PC-3 (cell line): ENCODE measurements at regions not wholly inside any gene's neighbourhood (a gene's known extent, or its start where the extent isn't known, plus 50 kb on each side); places are given as distances from the start of the nearest gene placed in this dataset.

Source experiments
- ATAC-seq: fragments of 200-7000 bp; cut with Tn5 transposase; 2 replicates; pipeline ENCODE4 v1.9.1; 2020; ENCODE audit warnings: mild to moderate bottlenecking, moderate library complexity
- BruUV-seq: library from RNA; stranded (reverse); fragments of 400-500 nt; replicated peaks from 2 replicates; lab custom pipeline; 2021; lab: Mats Ljungman, UMichigan
- CTCF ChIA-PET: fragments of 300-600 bp; sonication (Branson Sonifier 250); formaldehyde crosslinking; loops from one replicate; lab custom pipeline; 2022; ENCODE audit warnings: antibody characterized with exemption; lab: Charles Lee
- POLR2A ChIA-PET: fragments of 300-600 bp; sonication (Branson Sonifier 250); formaldehyde crosslinking; loops from one replicate; lab custom pipeline; 2022; ENCODE audit warnings: antibody characterized with exemption; ENCODE audit not compliant: unreplicated experiment; lab: Charles Lee
- DNase-seq: peaks from one replicate; pipeline ENCODE4 v3.0.0-alpha.2; 2015
- H2AFZ ChIP-seq: fragments of 300-600 bp; sonication (generic); 2 replicates; pipeline ENCODE4 v1.6.0; 2016; ENCODE audit warnings: antibody characterized with exemption, low read length
- H3F3A ChIP-seq: fragments of 300-600 bp; sonication (generic); one replicate; pipeline ENCODE4 v1.6.0; 2017; ENCODE audit warnings: antibody characterized with exemption, low read length, control low read depth, mild to moderate bottlenecking; ENCODE audit not compliant: unreplicated experiment
- H3K27ac ChIP-seq: fragments of 300-600 bp; sonication (generic); 2 replicates; pipeline ENCODE4 v1.5.1; 2016; ENCODE audit warnings: mild to moderate bottlenecking, low read length
- H3K27me3 ChIP-seq: fragments of 300-600 bp; sonication (generic); 2 replicates; pipeline ENCODE4 v1.6.1; 2016; ENCODE audit warnings: low read length, mixed read lengths
- H3K36me3 ChIP-seq: fragments of 300-600 bp; sonication (generic); 2 replicates; pipeline ENCODE4 v1.6.1; 2016; ENCODE audit warnings: low read depth, mixed run types, low read length, mixed read lengths
- H3K4me1 ChIP-seq: fragments of 300-600 bp; sonication (generic); 2 replicates; pipeline ENCODE4 v1.5.1; 2016; ENCODE audit warnings: low read length; ENCODE audit not compliant: insufficient read depth
- H3K4me2 ChIP-seq: fragments of 300-600 bp; sonication (generic); 2 replicates; pipeline ENCODE4 v1.6.0; 2016; ENCODE audit warnings: low read length
- H3K4me3 ChIP-seq: fragments of 300-600 bp; sonication (generic); 2 replicates; pipeline ENCODE4 v1.5.1; 2016; ENCODE audit warnings: mild to moderate bottlenecking, low read length, mixed read lengths
- H3K79me2 ChIP-seq: fragments of 300-600 bp; sonication (generic); 2 replicates; pipeline ENCODE4 v1.6.1; 2017; ENCODE audit warnings: low read length, mixed read lengths
- H3K9ac ChIP-seq: fragments of 300-600 bp; sonication (generic); 2 replicates; pipeline ENCODE4 v1.6.0; 2016; ENCODE audit warnings: mild to moderate bottlenecking, low read length
- H3K9me2 ChIP-seq: fragments of 300-600 bp; sonication (generic); replicated peaks from 2 replicates; pipeline ENCODE4 v1.6.1; 2016; ENCODE audit warnings: mixed run types, low read length, mixed read lengths
- H3K9me3 ChIP-seq: fragments of 300-600 bp; sonication (generic); 2 replicates; pipeline ENCODE4 v1.6.1; 2016; ENCODE audit warnings: low read length, mixed read lengths
- H4K20me1 ChIP-seq: fragments of 300-600 bp; sonication (generic); 2 replicates; pipeline ENCODE4 v1.6.1; 2016; ENCODE audit warnings: low read length, mixed read lengths
- CTCF ChIP-seq: fragments of 300-600 bp; sonication (generic); conservative IDR thresholded peaks from 2 replicates; pipeline ENCODE4 v1.5.1; 2017; ENCODE audit warnings: antibody characterized with exemption, low read depth, mild to moderate bottlenecking, low read length
- EZH2 ChIP-seq: fragments of 300-600 bp; sonication (generic); IDR thresholded peaks from one replicate; pipeline ENCODE4 v1.6.1; 2017; ENCODE audit warnings: antibody characterized with exemption, mild to moderate bottlenecking, low read length; ENCODE audit not compliant: unreplicated experiment
- EZH2phosphoT487 ChIP-seq: fragments of 300-600 bp; sonication (generic); IDR thresholded peaks from 2 replicates; pipeline ENCODE4 v1.6.1; 2018; ENCODE audit warnings: mild to moderate bottlenecking, antibody characterized with exemption, low read length, borderline replicate concordance
- intact Hi-C: fragments of 100-400 bp; cut with micrococcal nuclease; formaldehyde crosslinking; loops from 2 replicates; pipeline ENCODE4 v1.9.0; 2023

- CTCF ChIA-PET: no interaction called here
- intact Hi-C loops: no loop called here
- no peak overlapping the region for H3K4me2 ChIP-seq
Measured at GRCh38 chr1:208741296-208741695, 497.1 kb upstream of the PLXNA2 start.

DNA sequence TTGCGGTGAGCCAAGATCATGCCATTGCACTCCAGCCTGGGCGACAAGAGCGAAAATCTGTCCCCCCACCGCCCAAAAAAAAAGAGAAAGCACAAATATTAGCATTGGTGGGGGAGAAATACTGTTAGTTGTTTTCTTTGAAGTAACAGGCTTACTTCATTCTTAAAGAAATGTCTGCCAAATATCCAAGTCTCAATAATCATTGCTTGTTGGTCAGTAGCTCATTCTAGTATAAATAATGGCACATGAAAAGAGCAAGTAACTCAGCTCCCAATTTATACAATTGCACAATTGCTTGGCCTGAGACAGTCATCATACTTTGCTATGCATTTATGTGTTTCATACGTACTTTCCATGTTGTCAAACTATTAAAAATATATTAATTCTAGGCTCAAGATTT lies 499.2 kb upstream of the PLXNA2 start:
- Histone ChIP-seq H3K27me3 (no peaks in the 10 kb centered on the region), H3F3A (no peaks in the 10 kb centered on the region), H3K4me3 (no peak overlapping the region), H2AFZ (no peak overlapping the region), H3K4me1 (no peaks in the 10 kb centered on the region), H3K9me2 (no peaks in the 10 kb centered on the region), H3K4me2 (no peak overlapping the region), H3K27ac (no peak overlapping the region), H3K79me2 (no peaks in the 10 kb centered on the region), H4K20me1 (no peaks in the 10 kb centered on the region), H3K36me3 (no peaks in the 10 kb centered on the region), H3K9me3 (no peaks in the 10 kb centered on the region), H3K9ac (no peak overlapping the region)
- intact Hi-C loops: no loop called here
- ChIA-PET CTCF (no interaction called here), POLR2A (no interaction called here)
- no peak for DNase-seq
- TF ChIP-seq CTCF (no peak), EZH2phosphoT487 (no peak), EZH2 (no peak)
- ATAC-seq: no peak
- no TSS peak for BruUV-seq

More at GRCh38 chr1:208741296-208741695, 497.1 kb upstream of the PLXNA2 start:
- no peak overlapping the region for H3K4me3 ChIP-seq
- no peak overlapping the region for H3K27ac ChIP-seq
- H3K9me2 ChIP-seq: no peaks in the 10 kb centered on the region
- DNase-seq (no peak), ATAC-seq (no peak)
- no peak overlapping the region for H3K9ac ChIP-seq
- no peaks in the 10 kb centered on the region for H4K20me1 ChIP-seq
- H3K9me3 ChIP-seq: no peaks in the 10 kb centered on the region
- POLR2A ChIA-PET: no interaction called here
- no TSS peak for BruUV-seq
- H3K27me3 ChIP-seq: no peaks in the 10 kb centered on the region
- H2AFZ ChIP-seq: no peak overlapping the region
- H3K36me3 ChIP-seq: no peaks in the 10 kb centered on the region
- TF ChIP-seq EZH2: no peak
- TF ChIP-seq EZH2phosphoT487: no peak
- TF ChIP-seq CTCF: no peak
- H3K79me2 ChIP-seq: no peaks in the 10 kb centered on the region
- no peaks in the 10 kb centered on the region for H3F3A ChIP-seq
- no peaks in the 10 kb centered on the region for H3K4me1 ChIP-seq

DNA sequence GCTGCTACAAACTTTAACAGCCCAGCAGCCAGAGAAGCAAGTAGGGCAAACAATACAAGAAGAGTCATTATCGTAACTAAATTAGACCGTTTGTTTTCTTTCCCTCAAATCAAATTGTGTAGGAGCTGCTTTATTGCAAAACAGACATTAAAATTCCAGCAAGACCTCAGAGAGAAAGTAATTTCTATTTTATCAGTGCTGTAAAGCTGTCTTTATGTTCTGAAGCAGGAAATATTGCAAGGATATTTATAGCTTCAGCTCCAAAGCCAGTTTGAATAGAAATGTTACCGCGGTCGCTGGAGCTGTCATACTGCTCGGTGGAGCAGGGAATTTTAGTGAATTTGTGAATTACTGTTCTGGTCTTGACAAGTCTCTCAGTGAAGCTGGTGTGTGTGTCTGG lies 503.8 kb upstream of the PLXNA2 start:
- Histone ChIP-seq H3K36me3 (no peaks in the 10 kb centered on the region), H3K9me3 (no peaks in the 10 kb centered on the region)
- intact Hi-C loops: no loop called here

More for the DNA sequence above, 503.8 kb upstream of the PLXNA2 start:
- Histone ChIP-seq H3K4me2 (no peak overlapping the region), H3K4me1 (no peaks in the 10 kb centered on the region), H2AFZ (no peak overlapping the region), H3K4me3 (no peak overlapping the region), H3K9me2 (no peaks in the 10 kb centered on the region), H3K27ac (no peak overlapping the region), H3K79me2 (no peaks in the 10 kb centered on the region), H3K27me3 (no peaks in the 10 kb centered on the region), H3F3A (no peaks in the 10 kb centered on the region), H4K20me1 (no peaks in the 10 kb centered on the region), H3K9ac (no peak overlapping the region)
- no TSS peak for BruUV-seq
- DNase-seq (no peak), ATAC-seq (no peak)
- no peak for TF ChIP-seq CTCF
- no peak for TF ChIP-seq EZH2phosphoT487
- TF ChIP-seq EZH2: no peak
- CTCF ChIA-PET: interaction anchor here (0.6 kb wide), 1 partner anchor 749 kb away, joined by 4 read pairs; no protein-coding TSS in a partner anchor
- POLR2A ChIA-PET: no interaction called here
